Brain microvascular endothelial cell (primary cell): ENCODE measurements at regions not wholly inside any gene's neighbourhood (a gene's known extent, or its start where the extent isn't known, plus 50 kb on each side); places are given as distances from the start of the nearest gene placed in this dataset.
A peak's percentile ranks its signal among the peaks of the same experiment; 100 is the strongest.

Experiments used
- DNase-seq: peaks from one replicate; pipeline ENCODE4 v3.0.0-alpha.2; 2020
- H3K27ac ChIP-seq: fragments of 250-450 bp; sonication (Bioruptor Pico); 2 replicates; pipeline ENCODE4 v1.5.1; 2020; ENCODE audit warnings: mild to moderate bottlenecking, moderate library complexity
- H3K27me3 ChIP-seq: fragments of 250-450 bp; sonication (Bioruptor Pico); replicated peaks from 2 replicates; pipeline ENCODE4 v1.5.1; 2020; ENCODE audit warnings: mild to moderate bottlenecking
- H3K36me3 ChIP-seq: fragments of 250-450 bp; sonication (Bioruptor Pico); replicated peaks from 2 replicates; pipeline ENCODE4 v1.5.1; 2020; ENCODE audit warnings: mild to moderate bottlenecking
- H3K4me3 ChIP-seq: 2 replicates; pipeline ENCODE4 v1.5.1; 2011; ENCODE audit warnings: low read depth, mild to moderate bottlenecking, control low read depth, low read length, moderate library complexity
- in situ Hi-C: cut with HindIII; loops from 2 replicates; pipeline ENCODE4 v1.10.0; 2017; ENCODE audit warnings: low sequenced_read_pairs, low pct_ligation_motif_present
- TF ChIP-seq, protein P1 (sequence below): IDR thresholded peaks from 2 replicates; pipeline ENCODE4 v1.5.1; 2011; ENCODE audit warnings: low read depth, mild to moderate bottlenecking, moderate library complexity, low read length, control low read depth, inconsistent platforms; ENCODE audit errors: missing control alignments

DNA sequence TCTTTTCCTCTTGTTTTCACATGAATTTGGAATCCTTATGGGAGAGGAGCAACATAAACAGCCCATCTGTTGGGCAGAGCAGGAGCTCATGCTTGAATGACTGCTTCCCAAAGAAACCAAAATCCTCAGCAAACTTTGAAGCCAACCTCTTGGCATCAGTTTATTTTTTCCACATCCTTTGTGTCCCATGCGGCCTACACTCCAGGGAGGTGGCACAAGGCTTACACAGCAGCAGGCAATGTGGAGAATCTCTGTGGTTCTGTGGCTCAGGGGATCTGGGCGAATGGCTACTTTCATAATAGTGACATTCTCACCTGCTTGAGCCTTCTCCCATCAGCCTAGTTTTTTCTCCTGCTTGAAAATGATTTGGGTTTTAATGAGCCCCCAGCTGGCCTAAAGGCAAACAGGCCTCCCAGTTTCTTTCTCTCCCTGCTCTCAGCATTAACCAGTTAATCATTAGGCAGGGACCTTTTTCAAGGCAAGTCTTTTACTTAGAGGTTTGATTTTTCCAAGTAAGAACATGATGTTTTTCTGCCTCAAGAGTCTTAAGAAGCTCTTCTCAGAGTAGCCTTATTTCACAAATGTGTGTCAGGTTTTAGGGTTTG, 370.3 kb downstream of the ARHGEF28 start:
- no peaks in the 10 kb centered on the region for H3K27me3 ChIP-seq
- in situ Hi-C loops, result no loop called here
- DNase-seq, result no peak
- TF ChIP-seq, protein P1, sequence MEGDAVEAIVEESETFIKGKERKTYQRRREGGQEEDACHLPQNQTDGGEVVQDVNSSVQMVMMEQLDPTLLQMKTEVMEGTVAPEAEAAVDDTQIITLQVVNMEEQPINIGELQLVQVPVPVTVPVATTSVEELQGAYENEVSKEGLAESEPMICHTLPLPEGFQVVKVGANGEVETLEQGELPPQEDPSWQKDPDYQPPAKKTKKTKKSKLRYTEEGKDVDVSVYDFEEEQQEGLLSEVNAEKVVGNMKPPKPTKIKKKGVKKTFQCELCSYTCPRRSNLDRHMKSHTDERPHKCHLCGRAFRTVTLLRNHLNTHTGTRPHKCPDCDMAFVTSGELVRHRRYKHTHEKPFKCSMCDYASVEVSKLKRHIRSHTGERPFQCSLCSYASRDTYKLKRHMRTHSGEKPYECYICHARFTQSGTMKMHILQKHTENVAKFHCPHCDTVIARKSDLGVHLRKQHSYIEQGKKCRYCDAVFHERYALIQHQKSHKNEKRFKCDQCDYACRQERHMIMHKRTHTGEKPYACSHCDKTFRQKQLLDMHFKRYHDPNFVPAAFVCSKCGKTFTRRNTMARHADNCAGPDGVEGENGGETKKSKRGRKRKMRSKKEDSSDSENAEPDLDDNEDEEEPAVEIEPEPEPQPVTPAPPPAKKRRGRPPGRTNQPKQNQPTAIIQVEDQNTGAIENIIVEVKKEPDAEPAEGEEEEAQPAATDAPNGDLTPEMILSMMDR, result no peak
- no peaks in the 10 kb centered on the region for H3K36me3 ChIP-seq
- no peak overlapping the region for H3K4me3 ChIP-seq
- no peak overlapping the region for H3K27ac ChIP-seq

DNA sequence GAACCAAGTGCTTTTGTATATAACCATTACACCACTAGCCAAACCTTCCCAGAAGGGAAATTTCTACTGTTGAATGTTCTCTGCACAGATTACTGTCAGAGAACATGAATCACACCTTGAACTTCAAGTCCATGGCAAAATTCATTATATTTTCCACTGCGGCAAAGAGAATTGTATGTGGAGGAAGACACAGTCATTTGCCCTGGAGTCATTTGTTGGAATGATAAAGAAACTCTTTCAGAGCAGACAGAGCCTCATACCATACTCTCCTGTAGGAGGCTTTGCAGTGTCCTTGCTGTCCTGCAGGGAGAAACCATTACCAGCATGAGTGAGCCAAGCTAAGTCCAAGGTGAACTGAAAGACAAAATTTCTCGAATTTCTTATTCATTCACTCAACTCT, 369.0 kb downstream of the ARHGEF28 start:
- TF ChIP-seq, protein P1, result peak; percentile 31
- no peak overlapping the region for H3K27ac ChIP-seq
- in situ Hi-C loops, result no loop called here
- no peak for DNase-seq
- H3K36me3 ChIP-seq, result no peaks in the 10 kb centered on the region
- H3K4me3 ChIP-seq, result no peak overlapping the region
- H3K27me3 ChIP-seq, result no peaks in the 10 kb centered on the region
